HG02852 (cell line): ENCODE measurements at regions not wholly inside any gene's neighbourhood (a gene's known extent, or its start where the extent isn't known, plus 50 kb on each side); places are given as distances from the start of the nearest gene placed in this dataset.

Experiments
- ATAC-seq: cut with Tn5 transposase; IDR thresholded peaks from one replicate; pipeline ENCODE4 v1.9.1; 2021; ENCODE audit warnings: mild to moderate bottlenecking, moderate library complexity; ENCODE audit not compliant: unreplicated experiment

GRCh38 chr2:7824211-7824610 lies 857.6 kb upstream of the ID2 start:
- no peak for ATAC-seq

DNA sequence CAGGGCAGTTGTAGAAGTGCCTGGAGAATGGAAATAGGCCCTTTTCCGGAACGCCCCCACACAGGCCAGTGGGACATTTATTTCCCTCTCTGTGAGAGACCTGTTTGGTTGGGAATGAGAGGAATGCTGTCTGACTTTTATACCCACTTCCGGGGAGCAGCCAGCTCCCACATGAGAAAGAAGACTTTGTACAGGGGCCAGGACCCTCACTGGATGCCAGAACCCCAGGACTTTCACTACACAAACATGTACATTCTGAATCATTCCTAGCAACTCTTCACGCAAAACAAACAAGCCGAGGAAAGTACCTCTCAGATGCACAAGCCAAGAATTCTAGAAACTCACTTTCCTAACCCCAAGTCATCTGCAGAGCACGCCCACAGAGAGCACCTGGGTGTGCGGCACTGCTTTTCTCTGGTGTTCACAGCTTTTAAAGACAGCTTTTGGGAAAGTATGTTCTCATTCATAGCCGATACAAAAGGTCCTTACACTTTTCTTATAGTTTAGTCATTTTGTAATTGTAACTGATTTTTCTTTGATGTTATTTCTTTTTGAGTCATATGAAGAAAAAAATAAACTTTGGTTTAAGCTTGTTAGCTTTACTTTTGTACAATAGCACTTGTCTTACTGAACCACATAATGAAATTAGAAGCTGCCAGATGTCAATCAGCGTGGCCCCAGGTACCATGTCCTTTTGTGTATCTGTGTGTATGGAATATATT lies 856.1 kb upstream of the ID2 start:
- ATAC-seq, result peak; percentile 95

DNA sequence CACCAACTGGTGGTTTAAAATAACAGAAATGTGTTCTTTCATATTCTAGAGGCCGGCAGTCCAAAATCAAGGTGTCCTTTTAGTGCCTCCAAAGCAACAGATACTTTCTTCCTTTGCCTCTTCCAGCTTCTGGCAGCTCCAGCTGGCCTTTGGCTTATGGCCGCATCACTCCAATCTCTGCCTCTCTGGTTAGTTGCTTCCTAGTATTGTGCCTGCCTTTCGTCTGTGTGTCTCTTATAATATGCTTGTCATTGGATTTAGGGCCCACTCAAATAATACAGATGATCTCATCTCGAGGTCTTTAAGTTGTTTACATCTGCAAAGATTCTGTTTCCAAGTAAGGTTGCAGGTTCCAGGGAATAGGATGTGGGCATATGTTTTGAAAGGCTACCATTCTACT lies 855.2 kb upstream of the ID2 start:
- ATAC-seq, result no peak

- no peak for ATAC-seq
These were observed 852.6 kb upstream of the ID2 start for GRCh38 chr2:7829241-7829640.

DNA sequence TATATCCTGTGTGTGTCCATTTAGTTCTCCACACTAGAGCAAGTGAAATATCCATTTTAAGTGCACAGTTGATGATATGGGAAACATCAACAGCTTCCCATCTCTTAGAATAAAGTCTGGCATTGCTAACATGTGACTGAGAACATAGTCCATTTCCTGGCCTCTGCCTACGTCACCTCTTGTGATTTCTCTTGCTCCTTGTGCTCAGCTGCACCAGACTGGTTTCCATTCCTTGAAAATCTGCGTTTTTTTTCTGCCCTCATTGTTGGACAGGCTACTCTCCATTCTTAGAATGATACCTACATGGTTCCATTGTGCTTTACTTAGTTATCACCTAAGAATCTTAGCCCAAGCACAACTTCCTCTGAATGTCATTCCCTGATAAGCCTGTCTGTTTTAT lies 851.2 kb upstream of the ID2 start:
- no peak for ATAC-seq

- no peak for ATAC-seq
These were observed 846.7 kb upstream of the ID2 start for GRCh38 chr2:7835151-7835550.

DNA sequence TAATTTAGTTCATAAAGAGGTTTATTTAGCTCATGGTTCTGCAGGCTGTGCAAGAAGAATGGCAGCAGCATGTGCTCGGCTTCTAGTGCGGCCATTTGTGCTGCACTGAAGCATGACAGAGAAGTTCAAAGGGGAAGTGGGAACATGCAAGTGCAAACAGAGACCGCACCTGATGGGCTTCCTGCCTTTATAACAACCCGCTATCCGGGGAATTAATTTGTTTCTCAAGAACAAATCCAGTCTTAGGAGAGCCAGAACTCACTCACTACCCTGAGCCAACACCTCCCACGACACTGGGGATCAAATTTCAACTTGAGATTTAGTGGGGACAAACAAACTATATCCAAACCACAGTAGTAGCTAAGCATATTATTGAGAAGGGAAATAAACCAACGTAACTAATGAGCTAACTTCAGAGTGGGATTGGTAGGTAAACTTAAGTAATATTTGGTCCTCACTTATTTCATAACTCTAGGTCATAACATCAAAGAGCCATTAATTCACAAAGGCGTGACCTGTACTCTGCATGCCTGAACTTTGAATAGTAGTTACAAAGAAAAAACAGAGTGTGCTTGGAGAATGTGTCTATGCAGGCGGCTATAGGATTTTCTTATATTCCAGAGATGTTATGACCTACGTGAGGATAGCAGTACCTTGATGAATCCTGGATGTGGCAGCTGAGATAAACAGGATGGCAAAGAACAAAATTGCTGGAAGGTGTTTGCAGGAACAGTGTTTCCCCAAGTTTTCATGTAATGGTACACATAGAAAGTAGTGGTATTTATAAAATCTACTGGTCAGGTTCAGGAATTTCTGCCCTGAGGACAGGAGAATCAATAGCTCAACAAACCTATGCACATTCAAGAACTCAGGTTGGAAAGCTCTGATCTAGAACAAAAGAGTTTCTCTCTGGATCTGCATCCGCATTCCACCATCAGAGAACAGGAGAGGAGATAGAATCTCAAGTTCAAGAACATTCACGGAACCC lies 845.9 kb upstream of the ID2 start:
- peak; percentile 97 for ATAC-seq

DNA sequence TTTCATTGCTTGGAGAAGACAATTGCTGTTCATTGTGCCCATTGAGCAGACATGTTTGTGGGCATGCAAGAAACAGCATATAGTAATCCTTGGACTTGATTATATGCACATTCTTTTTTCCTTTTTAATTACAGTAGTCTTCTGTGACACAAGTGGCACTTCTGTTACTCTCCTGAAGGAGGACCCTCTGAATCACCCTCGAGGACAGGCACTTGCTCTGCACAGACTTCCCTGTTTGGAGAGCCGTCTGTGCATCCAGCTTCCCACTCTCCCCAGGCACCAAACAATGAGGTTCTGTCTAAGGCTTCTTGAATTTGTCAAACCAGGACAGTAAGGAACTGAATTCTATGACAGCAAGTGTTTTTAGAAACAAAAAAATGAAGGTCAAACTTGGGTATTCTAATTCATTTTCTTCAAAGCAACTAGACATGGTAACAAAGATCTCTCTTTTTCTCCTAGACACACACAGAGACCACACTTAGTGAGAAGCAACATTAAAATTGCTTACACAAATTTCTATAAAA lies 844.6 kb upstream of the ID2 start:
- ATAC-seq, result no peak

DNA sequence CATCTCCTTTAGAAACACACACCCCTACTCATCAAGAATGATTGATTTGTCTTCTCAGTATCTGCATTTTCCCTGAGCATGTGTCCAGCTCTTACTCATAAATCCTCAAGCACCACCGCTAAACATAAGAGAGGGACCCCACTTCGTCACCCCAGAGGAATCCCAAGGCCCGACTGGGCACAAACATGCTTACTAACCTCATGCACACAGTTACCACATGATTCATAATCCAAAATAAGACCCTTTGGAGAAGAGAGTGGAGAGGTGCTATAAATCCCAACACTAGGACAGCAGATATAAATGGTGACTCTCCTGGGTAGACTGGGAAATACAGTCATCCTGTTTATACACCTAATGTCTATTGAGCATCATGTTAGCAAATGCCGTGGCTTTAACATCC lies 843.2 kb upstream of the ID2 start:
- ATAC-seq, result no peak

- ATAC-seq, result no peak
These were observed 841.0 kb upstream of the ID2 start for GRCh38 chr2:7840651-7841380.

- ATAC-seq, result no peak
These were observed 840.1 kb upstream of the ID2 start for GRCh38 chr2:7841751-7842150.

GRCh38 chr2:7844414-7844965 lies 837.4 kb upstream of the ID2 start:
- no peak for ATAC-seq

DNA sequence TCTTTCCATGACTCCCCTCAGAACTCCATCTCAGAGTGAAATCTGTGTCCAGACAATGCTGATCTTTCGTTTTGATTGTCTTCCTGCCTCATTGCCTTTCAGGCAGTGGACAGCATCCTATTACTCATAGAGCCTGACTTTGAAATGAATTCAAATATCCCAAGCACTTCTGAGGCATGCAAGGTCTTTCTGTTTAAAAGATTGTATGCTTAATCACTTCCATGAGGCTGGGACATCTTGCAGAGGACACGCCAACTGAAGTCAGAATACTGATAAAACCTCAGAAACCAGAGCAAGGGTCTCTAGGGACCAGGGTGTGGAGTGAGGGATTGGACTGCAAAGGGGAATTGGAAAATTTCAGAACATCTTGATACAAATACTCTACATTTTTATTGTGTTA lies 836.5 kb upstream of the ID2 start:
- no peak for ATAC-seq

DNA sequence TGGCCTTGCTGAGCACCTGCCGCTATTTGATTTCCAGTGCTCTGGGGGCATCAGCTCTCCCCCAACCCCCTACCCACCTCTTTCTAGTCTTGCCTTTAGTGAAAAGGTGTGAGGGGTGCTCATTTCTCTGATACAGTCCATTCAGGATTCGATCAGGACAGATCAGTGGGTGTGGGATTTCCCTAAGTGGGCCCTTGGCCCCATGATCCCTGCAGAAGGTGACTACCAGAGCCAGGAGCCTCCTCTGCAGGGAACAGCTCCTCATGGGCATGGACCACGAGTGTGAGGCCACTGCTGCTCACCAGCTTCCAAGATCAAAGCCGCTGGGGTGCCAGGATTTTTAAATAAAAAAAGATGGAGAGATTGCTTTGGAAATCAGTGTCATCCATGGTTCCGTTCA lies 835.2 kb upstream of the ID2 start:
- ATAC-seq, result no peak

DNA sequence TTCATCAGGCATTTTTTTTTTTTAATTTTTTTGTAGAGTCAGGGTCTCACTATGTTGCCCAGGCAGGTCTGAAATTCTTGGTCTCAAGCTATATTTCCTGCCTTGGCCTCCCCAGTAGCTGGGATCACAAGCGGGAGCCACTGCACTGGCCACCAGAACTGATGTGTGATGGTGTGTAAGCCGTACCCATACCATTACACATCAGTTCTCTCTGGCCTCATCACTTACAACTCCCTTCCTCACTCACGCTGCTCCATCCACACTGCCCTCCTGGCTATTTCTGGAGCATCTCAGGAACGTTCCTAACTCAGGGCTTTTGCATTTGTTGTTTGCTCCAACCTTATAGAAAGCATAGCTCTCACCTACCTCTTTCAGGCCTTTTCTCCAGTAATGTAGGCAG lies 834.5 kb upstream of the ID2 start:
- ATAC-seq, result no peak

- ATAC-seq, result no peak
These were observed 832.8 kb upstream of the ID2 start for GRCh38 chr2:7849027-7849426.

- no peak for ATAC-seq
These were observed 832.3 kb upstream of the ID2 start for GRCh38 chr2:7849531-7849930.

GRCh38 chr2:7852546-7852945 lies 829.3 kb upstream of the ID2 start:
- no peak for ATAC-seq

- ATAC-seq, result no peak
These were observed 824.0 kb upstream of the ID2 start for GRCh38 chr2:7857904-7858303.

DNA sequence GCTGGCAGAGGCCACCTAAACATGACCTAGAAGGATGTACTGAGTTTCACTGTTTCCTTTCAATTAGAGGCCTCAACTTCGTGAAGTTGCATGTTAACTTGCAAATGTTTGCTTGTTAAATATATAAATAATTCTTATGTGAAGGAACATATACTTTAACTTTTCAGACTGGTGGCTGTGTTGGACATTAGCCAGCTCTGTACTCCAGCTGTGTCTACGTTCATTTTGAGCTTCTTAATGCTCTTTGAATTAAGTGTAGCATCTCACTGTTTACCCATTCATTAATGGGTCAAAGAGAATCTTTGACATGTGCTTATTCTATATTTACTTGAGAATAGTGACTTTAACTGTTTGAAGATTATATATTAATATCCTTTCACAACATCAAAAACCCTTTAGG lies 823.2 kb upstream of the ID2 start:
- ATAC-seq, result no peak

- no peak for ATAC-seq
These were observed 821.2 kb upstream of the ID2 start for GRCh38 chr2:7860693-7861092.
